ENCODE measurements at regions not wholly inside any gene's neighbourhood (a gene's known extent, or its start where the extent isn't known, plus 50 kb on each side); places are given as distances from the start of the nearest gene placed in this dataset.

- no peak for ATAC-seq (ENCODE audit: poor library complexity)
- intact Hi-C loops (cut with DNase I): no loop called here
- DNase-seq: no peak
These were observed 209.5 kb upstream of the LRRN1 start for GRCh38 chr3:3589715-3590130.

GRCh38 chr3:3587647-3587972 lies 211.6 kb upstream of the LRRN1 start:
- intact Hi-C loops (cut with DNase I): no loop called here
- DNase-seq: no peak
- no peak for ATAC-seq (ENCODE audit: poor library complexity)

- DNase-seq: no peak
- no peak for ATAC-seq (ENCODE audit: poor library complexity)
- intact Hi-C loops (cut with DNase I): no loop called here
These were observed 212.2 kb upstream of the LRRN1 start for GRCh38 chr3:3586843-3587646.

- DNase-seq (no peak), ATAC-seq (ENCODE audit: poor library complexity) (no peak)
- intact Hi-C loops (cut with DNase I): no loop called here
These were observed 212.9 kb upstream of the LRRN1 start for GRCh38 chr3:3586336-3586735.

- no peak for ATAC-seq (ENCODE audit: poor library complexity)
- intact Hi-C loops (cut with DNase I): no loop called here
- DNase-seq: no peak
These were observed 219.6 kb upstream of the LRRN1 start for GRCh38 chr3:3579658-3580057.

GRCh38 chr3:3578718-3579117 lies 220.5 kb upstream of the LRRN1 start:
- intact Hi-C loops (cut with DNase I): no loop called here
- DNase-seq (no peak), ATAC-seq (ENCODE audit: poor library complexity) (no peak)

- intact Hi-C loops (cut with DNase I): no loop called here
- DNase-seq (no peak), ATAC-seq (ENCODE audit: poor library complexity) (no peak)
These were observed 221.4 kb upstream of the LRRN1 start for GRCh38 chr3:3577823-3578222.

GRCh38 chr3:3573341-3573740 lies 225.9 kb upstream of the LRRN1 start:
- intact Hi-C loops (cut with DNase I): no loop called here
- DNase-seq (no peak), ATAC-seq (ENCODE audit: poor library complexity) (no peak)

GRCh38 chr3:3560591-3561311 lies 238.5 kb upstream of the LRRN1 start:
- intact Hi-C loops (cut with DNase I): no loop called here
- DNase-seq: no peak
- ATAC-seq (ENCODE audit: poor library complexity): no peak

- DNase-seq (no peak), ATAC-seq (ENCODE audit: poor library complexity) (no peak)
- intact Hi-C loops (cut with DNase I): no loop called here
These were observed 239.4 kb upstream of the LRRN1 start for GRCh38 chr3:3559786-3560185.

GRCh38 chr3:3556078-3556477 lies 243.2 kb upstream of the LRRN1 start:
- no peak for DNase-seq
- ATAC-seq (ENCODE audit: poor library complexity): no peak
- intact Hi-C loops (cut with DNase I): no loop called here

GRCh38 chr3:3553236-3553635 lies 246.0 kb upstream of the LRRN1 start:
- no peak for DNase-seq
- intact Hi-C loops (cut with DNase I): no loop called here
- no peak for ATAC-seq (ENCODE audit: poor library complexity)

GRCh38 chr3:3552761-3553160 lies 246.5 kb upstream of the LRRN1 start:
- DNase-seq (no peak), ATAC-seq (ENCODE audit: poor library complexity) (no peak)
- intact Hi-C loops (cut with DNase I): no loop called here

- intact Hi-C loops (cut with DNase I): no loop called here
- no peak for DNase-seq
- ATAC-seq (ENCODE audit: poor library complexity): no peak
These were observed 247.2 kb upstream of the LRRN1 start for GRCh38 chr3:3551981-3552380.

- ATAC-seq (ENCODE audit: poor library complexity) (no peak), DNase-seq (no peak)
- intact Hi-C loops (cut with DNase I): no loop called here
These were observed 253.9 kb upstream of the LRRN1 start for GRCh38 chr3:3545360-3545759.

- DNase-seq (no peak), ATAC-seq (ENCODE audit: poor library complexity) (no peak)
- intact Hi-C loops (cut with DNase I): no loop called here
These were observed 260.8 kb upstream of the LRRN1 start for GRCh38 chr3:3538451-3538850.

GRCh38 chr3:3532508-3532907 lies 266.7 kb upstream of the LRRN1 start:
- DNase-seq (no peak), ATAC-seq (ENCODE audit: poor library complexity) (no peak)
- intact Hi-C loops (cut with DNase I): no loop called here

GRCh38 chr3:3531476-3531875 lies 267.8 kb upstream of the LRRN1 start:
- ATAC-seq (ENCODE audit: poor library complexity): no peak
- DNase-seq: no peak
- intact Hi-C loops (cut with DNase I): no loop called here

GRCh38 chr3:3519266-3519665 lies 280.0 kb upstream of the LRRN1 start:
- no peak for ATAC-seq (ENCODE audit: poor library complexity)
- intact Hi-C loops (cut with DNase I): no loop called here
- no peak for DNase-seq

GRCh38 chr3:3516996-3517395 lies 282.2 kb upstream of the LRRN1 start:
- no peak for ATAC-seq (ENCODE audit: poor library complexity)
- no peak for DNase-seq
- intact Hi-C loops (cut with DNase I): no loop called here

- intact Hi-C loops (cut with DNase I): no loop called here
These were observed 282.8 kb upstream of the LRRN1 start for GRCh38 chr3:3516384-3516783.

More at GRCh38 chr3:3516384-3516783, 282.8 kb upstream of the LRRN1 start:
- DNase-seq (no peak), ATAC-seq (ENCODE audit: poor library complexity) (no peak)

Measured in Right ventricle myocardium superior (tissue), 1 donor.